Activated CD4-positive, alpha-beta T cell treated with anti-CD3 and anti-CD28 coated beads for 48 hours (primary cell): ENCODE measurements at regions not wholly inside any gene's neighbourhood (a gene's known extent, or its start where the extent isn't known, plus 50 kb on each side); places are given as distances from the start of the nearest gene placed in this dataset.

Experiments
- DNase-seq: peaks from one replicate; pipeline ENCODE4 v3.0.0-alpha.2; 2020

DNA sequence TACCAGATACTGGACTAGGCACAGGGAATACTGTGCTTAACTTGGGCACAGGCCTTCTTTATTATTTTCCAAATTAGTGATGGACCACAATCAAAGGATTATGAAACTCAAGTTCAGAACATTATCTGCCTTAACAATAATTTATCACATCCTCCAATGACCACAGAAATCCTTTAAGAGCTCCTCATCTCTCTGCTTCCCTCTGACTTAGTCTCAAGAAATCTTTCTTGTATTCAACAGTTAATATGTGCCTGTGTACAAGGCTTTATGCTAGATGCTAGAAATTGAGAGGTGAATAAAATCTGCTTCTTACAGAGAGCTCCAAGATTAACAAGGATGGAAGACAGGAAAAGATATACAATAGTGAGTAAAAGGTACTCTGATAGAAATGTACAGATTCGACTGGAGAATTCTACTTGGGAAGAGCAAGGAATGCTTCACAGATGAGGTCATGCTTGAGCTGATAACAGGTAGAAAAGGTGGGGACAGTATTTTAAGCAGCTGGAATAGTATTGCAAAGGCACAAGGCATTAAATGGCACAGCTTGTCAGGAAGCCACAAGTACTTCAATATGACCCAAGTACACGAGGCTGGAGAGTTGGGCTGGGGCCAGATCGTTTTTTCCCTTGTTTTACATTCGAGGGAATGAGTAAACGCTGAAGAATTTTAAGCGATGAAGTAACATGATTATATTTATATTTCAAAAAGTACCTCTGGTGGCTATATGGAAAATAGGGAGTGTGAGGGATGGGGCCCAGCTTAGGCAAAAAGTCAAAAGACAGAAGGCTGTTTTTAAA is 55.1 kb upstream of the ARID2 start:
- DNase-seq = no peak

DNA sequence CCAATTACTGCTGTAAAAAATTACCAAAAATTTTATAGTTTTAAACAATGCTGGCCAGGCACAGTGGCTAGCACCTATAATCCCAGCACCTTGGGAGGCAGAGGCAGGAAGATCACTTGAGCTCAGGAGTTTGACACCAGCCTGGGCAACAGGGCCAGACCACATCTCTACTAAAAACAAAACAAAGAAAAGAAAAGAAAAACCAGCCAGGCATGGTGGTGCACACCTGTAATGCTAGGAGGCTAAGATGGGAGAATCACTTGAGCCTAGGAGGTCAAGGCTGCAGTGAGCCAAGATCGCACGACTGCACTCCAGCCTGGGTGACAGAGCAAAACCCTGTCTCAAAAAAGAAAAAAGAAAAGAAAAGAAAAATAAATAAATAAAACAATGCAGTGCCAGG is 54.0 kb upstream of the ARID2 start:
- DNase-seq = no peak
